ACC112 (cell line): ENCODE measurements at regions not wholly inside any gene's neighbourhood (a gene's known extent, or its start where the extent isn't known, plus 50 kb on each side); places are given as distances from the start of the nearest gene placed in this dataset.

Experiments
- H2AFZ ChIP-seq: fragments of 200-600 bp; sonication (generic); one replicate; pipeline ENCODE4 v1.6.0; 2017; ENCODE audit warnings: antibody characterized with exemption, low read length; ENCODE audit not compliant: unreplicated experiment
- H3K27ac ChIP-seq: fragments of 200-600 bp; sonication (generic); 2 replicates; pipeline ENCODE4 v1.5.1; 2014; ENCODE audit warnings: low read depth, mild to moderate bottlenecking, antibody characterized with exemption, low read length, moderate library complexity
- H3K27me3 ChIP-seq: fragments of 200-600 bp; sonication (generic); 2 replicates; pipeline ENCODE4 v1.6.1; 2014; ENCODE audit warnings: mild to moderate bottlenecking, antibody characterized with exemption, low read length, moderate library complexity, mixed read lengths; ENCODE audit not compliant: insufficient read depth
- H3K36me3 ChIP-seq: fragments of 200-600 bp; sonication (generic); 2 replicates; pipeline ENCODE4 v1.6.1; 2016; ENCODE audit warnings: mild to moderate bottlenecking, antibody characterized with exemption, low read length, moderate library complexity, mixed read lengths; ENCODE audit not compliant: insufficient read depth
- H3K4me1 ChIP-seq: fragments of 200-600 bp; sonication (generic); one replicate; pipeline ENCODE4 v1.6.1; 2016; ENCODE audit warnings: low read length, mixed read lengths; ENCODE audit not compliant: insufficient read depth, unreplicated experiment, control insufficient read depth
- H3K4me3 ChIP-seq: fragments of 200-600 bp; sonication (generic); 2 replicates; pipeline ENCODE4 v1.5.1; 2014; ENCODE audit warnings: mild to moderate bottlenecking, low read depth, low read length
- H3K79me2 ChIP-seq: fragments of 200-600 bp; sonication (generic); one replicate; pipeline ENCODE4 v1.6.0; 2016; ENCODE audit warnings: low read length; ENCODE audit not compliant: control insufficient read depth, unreplicated experiment, insufficient read depth

DNA sequence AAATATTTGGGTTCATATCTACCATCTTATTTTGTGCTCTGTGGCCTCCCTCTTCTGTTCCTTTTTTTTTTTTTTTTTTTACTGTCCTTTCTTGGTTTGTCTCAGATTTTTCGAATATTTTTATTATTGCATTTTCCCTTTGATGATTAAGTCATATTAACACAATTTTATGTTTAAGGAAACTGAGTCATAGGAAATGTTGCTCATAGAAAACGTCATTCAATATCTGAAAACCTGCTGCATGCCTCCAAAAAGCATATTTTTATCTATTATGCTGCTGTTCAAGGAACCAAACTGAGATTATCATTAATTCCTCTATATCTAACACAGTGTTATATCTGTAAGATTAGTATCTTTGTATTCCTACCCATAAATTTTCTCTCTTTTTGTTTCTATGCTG is 614.3 kb upstream of the SLC8A1 start:
- H3K36me3 ChIP-seq, result no peaks in the 10 kb centered on the region
- no peak overlapping the region for H3K4me3 ChIP-seq
- H3K27me3 ChIP-seq, result no peaks in the 10 kb centered on the region
- no peaks in the 10 kb centered on the region for H3K79me2 ChIP-seq
- H2AFZ ChIP-seq, result no peak overlapping the region
- no peak overlapping the region for H3K27ac ChIP-seq
- H3K4me1 ChIP-seq, result no peaks in the 10 kb centered on the region

DNA sequence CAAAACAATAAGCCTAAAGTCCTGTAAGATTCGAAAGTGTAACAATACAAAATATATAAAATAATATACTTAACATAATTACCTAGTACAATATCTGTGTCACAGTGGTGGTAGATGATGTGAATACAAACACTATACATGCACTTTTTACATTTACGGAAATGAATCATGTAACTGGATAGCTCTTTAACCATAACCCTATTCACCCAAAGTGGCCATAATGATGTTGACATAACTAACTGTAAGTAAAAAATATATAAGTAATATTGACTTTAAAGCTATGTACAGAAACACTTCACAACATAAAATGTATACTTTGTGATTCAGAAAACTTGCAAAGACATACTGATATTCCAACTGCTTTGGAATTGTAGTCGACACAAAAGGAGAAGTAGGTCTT is 616.9 kb upstream of the SLC8A1 start:
- Histone ChIP-seq H3K79me2 (no peaks in the 10 kb centered on the region), H3K27me3 (no peaks in the 10 kb centered on the region), H3K4me1 (no peaks in the 10 kb centered on the region), H3K27ac (no peak overlapping the region), H2AFZ (no peak overlapping the region), H3K4me3 (no peak overlapping the region), H3K36me3 (no peaks in the 10 kb centered on the region)

DNA sequence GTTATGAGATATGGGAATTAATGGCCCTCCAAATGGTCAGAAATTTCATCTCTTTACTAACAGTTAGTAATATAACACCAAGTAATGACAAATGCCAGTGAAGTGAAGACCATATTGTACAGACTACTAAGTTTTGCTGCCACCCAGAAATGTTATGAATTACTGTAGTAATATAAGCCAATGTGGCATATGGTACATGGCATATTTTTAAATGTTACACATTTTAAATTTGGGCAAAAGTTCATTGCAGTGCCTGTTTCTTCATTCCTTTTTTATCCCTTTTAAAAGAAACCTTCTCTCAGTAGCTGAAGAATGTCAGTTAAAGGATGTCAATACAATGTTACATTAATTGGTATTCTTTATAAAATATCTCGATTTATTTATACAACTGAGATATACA is 626.5 kb upstream of the SLC8A1 start:
- Histone ChIP-seq H3K36me3 (no peaks in the 10 kb centered on the region), H3K27me3 (peaks cover 3% of the 10 kb centered on the region; the same call in 1 of the 2 replicates), H3K4me1 (no peaks in the 10 kb centered on the region), H3K27ac (no peak overlapping the region), H3K4me3 (no peak overlapping the region), H3K79me2 (no peaks in the 10 kb centered on the region), H2AFZ (no peak overlapping the region)

DNA sequence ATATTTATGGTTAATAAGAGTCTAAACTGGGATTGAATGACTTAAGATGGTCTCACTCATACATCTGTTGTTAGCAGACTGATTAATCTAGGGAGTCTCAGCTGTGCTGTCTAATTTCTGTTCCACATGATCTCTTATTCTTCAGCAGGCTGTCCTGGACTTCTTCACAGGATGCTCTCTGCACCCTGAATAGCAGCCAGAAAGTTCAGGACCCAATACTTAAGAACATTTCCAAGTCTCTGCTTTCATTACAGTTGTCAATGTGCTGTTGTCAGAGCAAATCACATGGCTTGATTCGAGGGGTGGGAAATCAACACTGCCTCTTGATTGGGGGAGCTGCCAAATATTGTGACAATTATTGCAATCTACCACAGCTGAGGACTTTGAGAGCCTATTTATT is 627.1 kb upstream of the SLC8A1 start:
- Histone ChIP-seq H3K4me1 (no peaks in the 10 kb centered on the region), H3K27me3 (peaks cover 3% of the 10 kb centered on the region; the same call in 1 of the 2 replicates), H3K79me2 (no peaks in the 10 kb centered on the region), H3K4me3 (no peak overlapping the region), H3K36me3 (no peaks in the 10 kb centered on the region), H2AFZ (no peak overlapping the region), H3K27ac (no peak overlapping the region)

DNA sequence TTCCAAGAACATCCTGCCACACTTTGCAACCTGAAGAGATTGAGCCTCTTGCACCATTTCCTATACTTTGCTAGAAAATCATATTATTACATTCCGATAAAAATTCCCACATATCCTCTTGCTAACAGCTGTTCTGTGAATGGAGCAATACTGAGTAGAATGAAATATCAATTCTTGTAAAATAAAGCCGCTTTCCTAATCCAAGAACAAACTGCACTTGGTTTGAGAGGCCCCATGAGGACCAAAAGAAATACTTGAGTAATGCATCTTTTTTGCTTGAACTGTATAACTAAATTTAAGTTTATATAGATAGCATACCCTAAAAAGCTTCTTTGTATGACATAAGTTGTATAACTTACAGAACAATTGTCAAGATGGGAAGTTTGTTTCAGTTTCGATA is 632.4 kb upstream of the SLC8A1 start:
- H3K79me2 ChIP-seq, result no peaks in the 10 kb centered on the region
- H3K27ac ChIP-seq, result no peak overlapping the region
- H3K4me1 ChIP-seq, result no peaks in the 10 kb centered on the region
- H3K4me3 ChIP-seq, result no peak overlapping the region
- H3K27me3 ChIP-seq, result no peaks in the 10 kb centered on the region
- no peaks in the 10 kb centered on the region for H3K36me3 ChIP-seq
- H2AFZ ChIP-seq, result no peak overlapping the region

DNA sequence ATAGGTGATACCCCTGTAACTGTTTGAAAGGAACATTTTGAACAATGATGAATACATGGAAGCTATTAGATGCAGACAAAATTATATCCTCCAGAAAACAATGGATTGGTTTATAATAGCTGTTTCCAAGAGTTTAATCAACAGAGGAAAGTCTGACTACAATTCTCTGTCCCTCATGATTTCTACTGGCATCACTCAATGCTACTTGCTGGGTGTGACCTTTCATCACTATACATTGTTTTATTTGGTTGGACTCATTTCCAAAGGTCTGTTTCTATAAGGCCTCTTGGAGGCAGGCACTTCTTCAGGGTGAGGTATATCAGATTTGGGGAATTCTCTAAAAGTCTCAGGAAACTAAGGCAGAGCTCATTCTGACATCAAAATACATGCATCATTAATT is 636.1 kb upstream of the SLC8A1 start:
- Histone ChIP-seq H2AFZ (no peak overlapping the region), H3K36me3 (no peaks in the 10 kb centered on the region), H3K4me1 (no peaks in the 10 kb centered on the region), H3K4me3 (no peak overlapping the region), H3K79me2 (no peaks in the 10 kb centered on the region), H3K27me3 (no peaks in the 10 kb centered on the region), H3K27ac (no peak overlapping the region)

DNA sequence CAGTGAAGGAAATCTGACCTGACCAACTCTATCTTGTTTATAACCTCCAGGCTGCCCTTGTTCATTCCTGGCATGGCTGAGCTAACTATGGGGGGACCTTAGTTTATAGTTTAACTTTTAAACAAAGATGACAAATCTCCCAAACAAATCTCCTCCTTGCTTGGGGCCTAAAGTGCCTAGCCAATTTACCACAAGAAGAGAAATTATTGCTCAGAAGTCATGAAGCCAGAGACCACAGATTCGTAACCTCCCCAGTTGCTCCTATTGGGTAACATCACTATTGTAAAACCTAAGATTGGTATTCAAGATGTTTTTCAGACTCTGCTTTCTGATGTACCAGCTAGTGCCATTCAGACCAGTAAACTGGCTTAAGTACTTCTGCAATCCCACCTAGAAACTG is 649.4 kb upstream of the SLC8A1 start:
- no peaks in the 10 kb centered on the region for H3K36me3 ChIP-seq
- no peak overlapping the region for H2AFZ ChIP-seq
- no peaks in the 10 kb centered on the region for H3K4me1 ChIP-seq
- no peak overlapping the region for H3K4me3 ChIP-seq
- H3K27me3 ChIP-seq, result 0 out of 2 replicates have a peak, but pooled peaks cover 4% of the 10 kb centered on the region
- no peaks in the 10 kb centered on the region for H3K79me2 ChIP-seq
- H3K27ac ChIP-seq, result no peak overlapping the region

DNA sequence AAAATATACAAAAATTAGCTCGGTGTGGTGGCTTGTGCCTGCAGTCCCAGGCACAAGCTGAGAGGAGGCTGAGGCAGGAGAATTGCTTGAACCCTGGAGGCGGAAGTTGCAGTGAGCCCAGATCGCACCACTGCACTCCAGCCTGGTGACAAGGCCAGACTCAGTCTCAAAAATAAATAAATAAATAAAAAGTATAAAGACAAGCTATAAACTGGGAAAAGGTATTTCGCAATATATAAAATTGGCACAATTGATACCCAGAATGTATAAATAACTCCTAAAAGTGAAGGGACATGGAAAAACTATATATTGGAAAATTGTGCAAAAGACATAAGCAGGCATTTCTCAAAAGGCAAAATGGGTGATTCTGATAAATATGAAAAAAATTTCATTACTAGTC is 657.9 kb upstream of the SLC8A1 start:
- Histone ChIP-seq H3K36me3 (no peaks in the 10 kb centered on the region), H2AFZ (no peak overlapping the region), H3K27me3 (no peaks in the 10 kb centered on the region), H3K27ac (no peak overlapping the region), H3K4me3 (no peak overlapping the region), H3K4me1 (no peaks in the 10 kb centered on the region), H3K79me2 (no peaks in the 10 kb centered on the region)

DNA sequence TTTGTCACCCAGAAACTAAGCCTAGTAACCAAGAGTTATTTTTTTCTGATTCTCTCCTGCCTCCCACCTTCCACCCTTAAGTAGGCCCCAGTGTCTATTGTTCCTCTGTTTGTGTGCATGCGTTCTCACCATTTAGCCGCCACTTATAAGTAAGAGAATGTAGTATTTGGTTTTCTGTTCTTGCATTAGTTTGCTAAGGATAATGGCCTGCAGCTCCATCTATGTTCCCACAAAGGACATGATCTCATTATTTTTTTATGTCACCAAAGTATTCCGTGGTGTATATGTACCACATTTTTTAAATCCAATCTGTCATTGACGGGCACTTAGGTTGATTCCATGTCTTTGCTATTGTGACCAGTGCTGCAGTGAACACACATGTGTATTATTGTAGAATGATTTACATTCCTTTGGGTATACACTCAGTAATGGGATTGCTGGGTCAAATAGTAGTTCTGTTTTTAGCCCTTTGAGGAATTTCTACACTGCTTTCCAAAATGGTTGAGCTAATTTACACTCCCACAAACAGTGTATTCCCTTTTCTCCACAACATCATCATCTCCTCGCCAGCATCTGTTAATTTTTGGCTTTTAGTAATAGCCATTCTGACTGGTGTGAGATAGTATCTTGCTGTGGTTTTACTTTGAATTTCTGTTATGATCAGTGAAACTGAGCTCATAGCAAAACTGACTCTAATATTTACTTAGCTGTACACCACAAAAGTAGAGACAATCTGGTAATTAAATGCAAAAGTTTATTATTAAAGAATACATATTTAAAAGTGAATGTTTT is 660.1 kb upstream of the SLC8A1 start:
- no peak overlapping the region for H3K27ac ChIP-seq
- H3K79me2 ChIP-seq, result no peaks in the 10 kb centered on the region
- H3K27me3 ChIP-seq, result no peaks in the 10 kb centered on the region
- H3K36me3 ChIP-seq, result no peaks in the 10 kb centered on the region
- no peak overlapping the region for H2AFZ ChIP-seq
- H3K4me1 ChIP-seq, result no peaks in the 10 kb centered on the region
- no peak overlapping the region for H3K4me3 ChIP-seq

DNA sequence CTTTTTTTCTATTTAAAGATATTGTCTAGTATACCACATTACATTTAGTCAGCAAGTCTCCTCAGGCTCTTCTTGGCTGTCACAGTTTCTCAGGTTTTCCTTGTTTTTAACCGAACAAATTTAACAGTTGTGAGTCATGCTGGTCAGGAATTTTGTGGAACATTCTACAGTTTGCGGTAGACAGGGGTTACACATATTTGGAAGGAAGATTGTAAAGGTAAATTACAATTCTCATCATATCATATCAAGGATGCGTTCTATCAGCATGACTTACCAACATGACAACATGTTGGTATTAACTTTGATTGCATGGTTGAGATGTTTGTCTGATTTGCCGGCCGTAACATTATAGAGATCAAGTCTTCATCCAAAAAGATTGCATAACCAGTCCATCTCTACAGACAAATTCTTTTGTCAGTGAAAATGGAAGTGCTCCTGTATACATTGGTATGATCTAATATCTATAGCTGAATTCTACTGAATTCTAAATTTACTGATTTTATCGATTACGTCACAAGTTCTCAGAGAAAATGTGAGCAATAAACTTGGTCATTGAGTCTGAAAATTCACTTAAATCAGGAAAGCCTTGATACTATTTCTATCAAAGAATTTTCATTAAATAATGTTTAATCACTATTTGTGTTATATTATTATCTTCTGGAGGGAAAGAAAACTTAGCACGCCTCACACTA is 664.4 kb upstream of the SLC8A1 start:
- Histone ChIP-seq H3K27me3 (no peaks in the 10 kb centered on the region), H3K4me3 (no peak overlapping the region), H3K79me2 (no peaks in the 10 kb centered on the region), H3K27ac (no peak overlapping the region), H3K36me3 (no peaks in the 10 kb centered on the region), H3K4me1 (no peaks in the 10 kb centered on the region), H2AFZ (no peak overlapping the region)

DNA sequence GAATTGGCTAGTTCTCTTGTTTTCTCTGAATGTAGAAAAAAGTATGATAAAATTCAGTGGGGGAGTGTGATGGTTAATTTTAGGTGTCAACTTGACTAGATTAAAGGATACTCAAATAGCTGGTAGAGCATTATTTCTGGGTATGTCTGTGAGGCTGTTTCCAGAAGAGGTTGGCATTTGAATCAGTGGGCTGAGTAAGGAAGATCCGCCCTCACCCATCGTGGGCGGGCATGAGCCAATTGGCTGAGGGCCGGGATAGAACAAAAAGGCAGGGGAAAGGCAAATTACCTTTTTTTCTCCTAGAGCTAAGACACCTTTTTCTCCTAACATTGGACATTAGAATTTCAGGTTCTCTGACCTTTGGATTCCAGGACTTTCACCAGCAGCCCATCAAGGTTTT is 667.6 kb upstream of the SLC8A1 start:
- no peaks in the 10 kb centered on the region for H3K4me1 ChIP-seq
- no peaks in the 10 kb centered on the region for H3K27me3 ChIP-seq
- H3K79me2 ChIP-seq, result no peaks in the 10 kb centered on the region

More for the DNA sequence above, 667.6 kb upstream of the SLC8A1 start:
- H3K27ac ChIP-seq, result no peak overlapping the region
- no peak overlapping the region for H3K4me3 ChIP-seq
- H2AFZ ChIP-seq, result no peak overlapping the region
- H3K36me3 ChIP-seq, result no peaks in the 10 kb centered on the region
